GM12878 (cell line): ENCODE measurements at regions not wholly inside any gene's neighbourhood (a gene's known extent, or its start where the extent isn't known, plus 50 kb on each side); places are given as distances from the start of the nearest gene placed in this dataset.

Source experiments
- CREM ChIP-seq: IDR thresholded peaks from 2 replicates; pipeline ENCODE4 v1.6.1; 2014; ENCODE audit warnings: antibody characterized with exemption, low read depth
- EED ChIP-seq: sonication (generic); IDR thresholded peaks from 2 replicates; pipeline ENCODE4 v1.6.1; 2016; ENCODE audit warnings: antibody characterized with exemption, low read depth
- HDAC2 ChIP-seq: fragments of 200-600 bp; sonication (generic); IDR thresholded peaks from 2 replicates; pipeline ENCODE4 v1.6.1; 2017
- POLR2A ChIP-seq: IDR thresholded peaks from 2 replicates; pipeline ENCODE4 v1.6.1; 2011; ENCODE audit warnings: low read depth, mild to moderate bottlenecking, low read length
- POLR2AphosphoS2 ChIP-seq: IDR thresholded peaks from 2 replicates; pipeline ENCODE4 v1.6.1; 2011; ENCODE audit warnings: low read depth, mild to moderate bottlenecking, low read length, improper control_type of control experiment, moderate library complexity
- RAD21 ChIP-seq: IDR thresholded peaks from 2 replicates; pipeline ENCODE4 v1.6.1; 2011; ENCODE audit warnings: mild to moderate bottlenecking, low read depth, low read length, moderate library complexity; ENCODE audit not compliant: insufficient read depth
- RBBP5 ChIP-seq: fragments of 200-600 bp; sonication (generic); conservative IDR thresholded peaks from 2 replicates; pipeline ENCODE4 v1.6.1; 2016
- STAT3 ChIP-seq: IDR thresholded peaks from 2 replicates; pipeline ENCODE4 v1.6.1; 2011; ENCODE audit warnings: low read depth, low read length, improper control_type of control experiment
- TF ChIP-seq, protein P1 (sequence below), 3 experiments: IDR thresholded peaks in 2 of 3; conservative IDR thresholded peaks in 1 of 3; 2 replicates each; pipeline ENCODE4 v1.5.1; 2011; ENCODE audit warnings: low read depth in 3 of 3, low read length in 3 of 3, mild to moderate bottlenecking in 3 of 3, control low read depth in 2 of 3, moderate library complexity in 2 of 3, inconsistent platforms in 1 of 3, mixed read lengths in 1 of 3; ENCODE audit not compliant: control insufficient read depth in 2 of 3, insufficient read depth in 1 of 3; ENCODE audit errors: extremely low read depth in 1 of 3
- TF ChIP-seq, protein P2 (sequence below): IDR thresholded peaks from 2 replicates; pipeline ENCODE4 v1.6.1; 2012; ENCODE audit warnings: low read depth, low read length, improper control_type of control experiment
- TF ChIP-seq, protein P3 (sequence below): IDR thresholded peaks from 2 replicates; pipeline ENCODE4 v1.6.1; 2011; ENCODE audit warnings: low read depth, mild to moderate bottlenecking, low read length, moderate library complexity, borderline replicate concordance; ENCODE audit errors: extremely low read depth

DNA sequence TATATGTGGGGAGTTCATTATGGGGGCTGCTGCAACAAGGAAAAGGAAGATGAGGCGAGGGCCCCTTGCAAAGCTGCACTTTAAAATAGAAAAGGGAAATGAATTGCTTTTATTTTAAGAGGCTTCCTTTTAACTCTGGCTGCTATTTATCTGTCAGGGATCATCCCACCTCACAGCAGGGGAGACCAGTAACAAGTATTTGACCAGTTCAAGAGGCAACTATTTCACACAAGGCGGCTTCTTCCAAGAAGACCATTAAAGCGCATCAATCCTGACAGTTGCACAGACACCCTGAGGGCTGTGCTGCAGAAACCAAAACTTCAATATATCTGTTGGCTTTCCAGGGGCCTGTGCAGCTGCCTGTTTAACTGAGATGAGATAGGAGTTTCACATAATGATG, 1009.2 kb downstream of the SORCS3 start:
- no peak for TF ChIP-seq POLR2A
- TF ChIP-seq STAT3 = no peak
- TF ChIP-seq HDAC2 = no peak
- TF ChIP-seq, protein P1, sequence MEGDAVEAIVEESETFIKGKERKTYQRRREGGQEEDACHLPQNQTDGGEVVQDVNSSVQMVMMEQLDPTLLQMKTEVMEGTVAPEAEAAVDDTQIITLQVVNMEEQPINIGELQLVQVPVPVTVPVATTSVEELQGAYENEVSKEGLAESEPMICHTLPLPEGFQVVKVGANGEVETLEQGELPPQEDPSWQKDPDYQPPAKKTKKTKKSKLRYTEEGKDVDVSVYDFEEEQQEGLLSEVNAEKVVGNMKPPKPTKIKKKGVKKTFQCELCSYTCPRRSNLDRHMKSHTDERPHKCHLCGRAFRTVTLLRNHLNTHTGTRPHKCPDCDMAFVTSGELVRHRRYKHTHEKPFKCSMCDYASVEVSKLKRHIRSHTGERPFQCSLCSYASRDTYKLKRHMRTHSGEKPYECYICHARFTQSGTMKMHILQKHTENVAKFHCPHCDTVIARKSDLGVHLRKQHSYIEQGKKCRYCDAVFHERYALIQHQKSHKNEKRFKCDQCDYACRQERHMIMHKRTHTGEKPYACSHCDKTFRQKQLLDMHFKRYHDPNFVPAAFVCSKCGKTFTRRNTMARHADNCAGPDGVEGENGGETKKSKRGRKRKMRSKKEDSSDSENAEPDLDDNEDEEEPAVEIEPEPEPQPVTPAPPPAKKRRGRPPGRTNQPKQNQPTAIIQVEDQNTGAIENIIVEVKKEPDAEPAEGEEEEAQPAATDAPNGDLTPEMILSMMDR (IDR thresholded peaks at IDR 0.05 in 2 of 3, conservative IDR thresholded peaks at IDR 0.05 in 1 of 3; ENCODE audit: control insufficient read depth in 2 of 3, extremely low read depth in 1 of 3, insufficient read depth in 1 of 3, low read depth in 3 of 3, low read length in 3 of 3) = no peak
- TF ChIP-seq, protein P2, sequence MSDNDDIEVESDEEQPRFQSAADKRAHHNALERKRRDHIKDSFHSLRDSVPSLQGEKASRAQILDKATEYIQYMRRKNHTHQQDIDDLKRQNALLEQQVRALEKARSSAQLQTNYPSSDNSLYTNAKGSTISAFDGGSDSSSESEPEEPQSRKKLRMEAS = no peak
- no peak for TF ChIP-seq RBBP5
- TF ChIP-seq CREM = no peak
- no peak for TF ChIP-seq RAD21
- TF ChIP-seq, protein P3, sequence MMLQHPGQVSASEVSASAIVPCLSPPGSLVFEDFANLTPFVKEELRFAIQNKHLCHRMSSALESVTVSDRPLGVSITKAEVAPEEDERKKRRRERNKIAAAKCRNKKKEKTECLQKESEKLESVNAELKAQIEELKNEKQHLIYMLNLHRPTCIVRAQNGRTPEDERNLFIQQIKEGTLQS = no peak
- TF ChIP-seq POLR2AphosphoS2 = no peak
- no peak for TF ChIP-seq EED
